GM18951 (cell line): ENCODE measurements at regions not wholly inside any gene's neighbourhood (a gene's known extent, or its start where the extent isn't known, plus 50 kb on each side); places are given as distances from the start of the nearest gene placed in this dataset.
"Not testable (repeated sequence)": the region's sequence is repeated elsewhere in the genome, so short reads cannot be mapped to it uniquely, and the experiment has no call there.

Source experiments
- POLR2A ChIP-seq: IDR thresholded peaks from 4 replicates; pipeline ENCODE4 v1.6.1; 2011; ENCODE audit warnings: mild to moderate bottlenecking; ENCODE audit not compliant: insufficient read length, insufficient read depth; ENCODE audit errors: extremely low read depth
- in situ Hi-C: fragments of 300-500 bp; cut with MboI; formaldehyde crosslinking; loops from one replicate; pipeline ENCODE4 v1.12.0; 2022; ENCODE audit warnings: low sequenced_read_pairs, mixed read lengths, inconsistent platforms; ENCODE audit not compliant: unreplicated experiment

DNA sequence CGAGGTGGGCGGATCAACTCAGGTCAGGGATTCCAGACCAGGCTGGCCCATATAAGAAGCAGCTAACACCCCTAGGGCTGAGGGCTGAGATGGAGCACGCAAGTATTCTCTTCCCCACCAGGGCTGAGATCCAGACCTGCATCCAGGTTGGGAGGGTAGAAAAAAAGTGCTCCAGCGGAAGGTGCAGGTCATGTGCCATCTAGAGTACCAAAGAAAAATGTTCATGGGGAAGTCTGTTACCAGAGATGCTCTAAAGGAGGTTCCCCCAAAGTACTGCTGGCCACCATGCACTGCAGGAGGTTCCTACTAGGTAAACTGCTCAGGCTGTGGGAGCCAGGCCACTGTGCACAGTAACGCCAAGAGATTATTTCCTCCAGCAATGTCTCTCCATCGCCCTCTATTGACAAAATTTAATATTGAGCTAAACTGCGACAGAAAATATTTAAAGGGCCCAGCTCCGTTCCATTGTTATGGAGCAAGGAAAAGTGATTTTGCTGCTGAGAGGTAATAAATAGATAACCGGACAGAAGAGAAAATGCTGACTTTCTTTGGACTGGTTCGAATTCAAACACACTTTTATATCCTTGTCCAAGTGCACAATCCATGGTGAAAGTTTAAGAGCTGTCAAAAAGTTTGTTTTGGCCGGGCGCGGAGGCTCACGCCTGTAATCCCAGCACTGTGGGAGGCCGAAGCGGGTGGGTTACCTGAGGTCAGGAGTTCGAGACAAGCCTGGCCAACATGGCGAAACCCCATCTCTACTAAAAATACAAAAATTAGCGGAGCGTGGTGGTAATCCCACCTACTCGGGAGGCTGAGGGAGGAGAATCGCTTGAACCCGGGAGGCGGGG lies 159.9 kb downstream of the OR2B2 start:
- in situ Hi-C loops: loop anchor here (25.0 kb wide), 1 partner anchor 240 kb away; no protein-coding TSS in a partner anchor

GRCh38 chr6:27748661-27749060 lies 163.5 kb downstream of the OR2B2 start:
- in situ Hi-C loops: no loop called here
- TF ChIP-seq POLR2A: no peak

More for the DNA sequence above, 159.9 kb downstream of the OR2B2 start:
- no peak for TF ChIP-seq POLR2A

DNA sequence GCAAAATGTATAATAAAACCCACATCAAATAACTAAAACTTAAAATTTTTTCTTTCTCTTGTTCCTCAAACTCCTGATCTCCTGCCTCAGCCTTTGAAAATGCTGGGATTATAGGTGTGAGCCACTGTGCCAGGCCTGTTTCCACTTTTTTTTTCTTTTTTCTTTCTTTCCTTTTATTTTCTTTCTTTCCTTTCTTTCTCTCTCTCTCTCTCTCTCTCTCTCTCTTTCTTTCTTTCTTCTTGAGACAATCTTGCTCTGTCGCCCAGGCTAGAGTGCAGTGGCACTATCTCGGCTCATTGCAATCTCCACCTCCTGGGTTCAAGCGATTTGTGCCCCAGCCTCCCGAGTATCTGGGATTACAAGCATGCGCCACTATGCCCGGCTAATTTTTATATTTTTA lies 164.6 kb downstream of the OR2B2 start:
- in situ Hi-C loops: no loop called here
- TF ChIP-seq POLR2A: no peak

DNA sequence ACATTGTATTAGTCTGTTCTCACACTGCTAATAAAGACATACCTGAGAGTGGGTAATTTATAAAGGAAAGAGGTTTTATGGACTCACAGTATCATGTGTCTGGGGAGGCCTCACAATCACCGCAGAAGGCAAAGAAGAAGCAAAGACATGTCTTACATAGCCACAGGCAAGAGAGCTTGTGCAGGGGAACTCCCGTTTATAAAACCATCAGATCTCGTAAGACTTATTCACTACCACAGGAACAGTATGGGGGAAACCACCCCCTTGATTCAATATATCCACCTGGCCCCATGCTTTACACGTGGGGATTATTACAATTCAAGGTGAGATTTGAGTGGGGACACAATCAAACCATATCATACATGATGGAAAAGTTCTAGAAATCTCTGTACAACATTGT lies 165.3 kb downstream of the OR2B2 start:
- in situ Hi-C loops: not testable (repeated sequence)

- in situ Hi-C loops: no loop called here
- no peak for TF ChIP-seq POLR2A
These were observed 168.4 kb downstream of the OR2B2 start for GRCh38 chr6:27743787-27744186.

- in situ Hi-C loops: no loop called here
These were observed 169.2 kb downstream of the OR2B2 start for GRCh38 chr6:27742833-27743573.

DNA sequence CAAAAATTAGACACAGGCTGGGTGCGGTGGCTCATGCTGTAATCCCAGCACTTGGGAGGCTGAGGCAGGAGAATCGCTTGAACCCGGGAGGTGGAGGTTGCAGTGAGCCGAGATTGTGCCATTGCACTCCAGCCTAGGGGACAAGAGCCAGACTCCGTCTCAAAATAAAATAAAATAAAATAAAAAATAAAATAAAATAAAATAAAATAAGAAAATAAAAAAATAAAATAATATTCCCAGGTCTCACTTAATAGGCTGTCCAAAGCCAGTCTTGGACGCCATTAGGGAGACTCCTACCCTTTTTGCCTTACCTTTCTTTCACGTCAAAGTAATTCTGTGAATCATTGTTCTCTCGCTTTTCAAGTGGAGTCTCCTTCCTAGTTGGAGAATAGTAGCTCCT lies 172.3 kb downstream of the OR2B2 start:
- in situ Hi-C loops: not testable (repeated sequence)

More at GRCh38 chr6:27742833-27743573, 169.2 kb downstream of the OR2B2 start:
- no peak for TF ChIP-seq POLR2A

- in situ Hi-C loops: no loop called here
- no peak for TF ChIP-seq POLR2A
These were observed 175.5 kb downstream of the OR2B2 start for GRCh38 chr6:27736686-27737085.

DNA sequence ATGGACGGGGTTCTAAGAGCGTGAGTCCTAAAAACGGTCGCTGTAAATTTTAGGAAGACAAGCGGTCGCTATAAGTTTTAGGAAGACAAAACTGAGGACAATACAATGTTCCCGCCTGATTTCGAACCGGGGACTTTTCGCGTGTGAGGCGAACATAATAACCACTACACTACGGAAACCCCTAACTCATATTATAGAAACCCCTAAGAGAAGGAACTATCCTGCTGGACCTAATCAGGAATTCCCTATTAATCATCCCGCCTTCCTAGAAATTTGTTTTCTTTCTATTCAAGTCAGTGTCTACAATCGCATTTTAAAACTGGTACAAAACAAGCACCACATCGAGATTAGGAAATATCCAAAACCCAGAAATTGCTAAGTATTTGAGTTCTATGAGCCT lies 183.8 kb downstream of the OR2B2 start:
- TF ChIP-seq POLR2A: no peak
- in situ Hi-C loops: no loop called here

GRCh38 chr6:27726619-27727023 lies 185.6 kb downstream of the OR2B2 start:
- no peak for TF ChIP-seq POLR2A
- in situ Hi-C loops: no loop called here

- in situ Hi-C loops: no loop called here
These were observed 191.3 kb downstream of the OR2B2 start for GRCh38 chr6:27720607-27721580.

GRCh38 chr6:27719039-27719438 lies 193.2 kb downstream of the OR2B2 start:
- in situ Hi-C loops: not testable (repeated sequence)

More at GRCh38 chr6:27720607-27721580, 191.3 kb downstream of the OR2B2 start:
- TF ChIP-seq POLR2A: no peak

DNA sequence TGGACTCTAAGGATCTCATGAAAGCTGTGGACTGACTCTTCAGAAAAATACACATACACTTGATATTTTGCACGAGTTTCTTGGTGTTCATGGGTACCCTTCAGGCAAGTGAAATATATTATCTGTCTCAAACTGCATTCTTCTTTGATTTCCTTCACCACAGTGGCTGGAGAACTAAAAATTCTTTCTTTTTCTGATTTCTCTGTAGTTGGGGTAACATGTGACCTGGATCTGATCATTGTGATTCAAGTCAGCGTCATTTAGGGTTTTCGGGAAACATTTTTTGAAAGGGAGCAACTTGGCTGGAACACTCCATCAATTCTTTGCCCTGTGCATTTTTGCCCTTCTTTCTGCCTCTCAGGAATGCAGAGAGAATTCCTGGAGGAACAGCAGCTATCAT lies 205.8 kb downstream of the OR2B2 start:
- TF ChIP-seq POLR2A: no peak
- in situ Hi-C loops: no loop called here

DNA sequence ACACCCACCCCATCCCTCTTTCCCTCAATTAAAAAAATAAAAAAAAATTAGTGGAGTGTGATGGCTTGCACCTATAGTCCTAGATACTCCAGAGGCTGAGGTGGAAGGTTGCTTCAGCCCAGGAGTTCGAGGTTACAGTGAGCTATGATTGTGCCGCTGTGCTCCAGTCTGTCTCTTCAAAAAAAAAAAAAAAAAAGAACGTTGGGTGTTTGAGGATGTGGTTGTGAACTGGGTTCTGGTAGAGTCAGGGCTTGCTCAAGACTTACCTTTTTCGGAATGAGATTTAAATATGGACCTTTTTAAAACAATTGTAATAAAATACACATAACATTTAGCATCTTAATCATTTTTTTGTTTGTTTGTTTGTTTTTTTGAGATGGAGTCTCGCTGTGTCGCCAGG lies 211.9 kb downstream of the OR2B2 start:
- in situ Hi-C loops: no loop called here
- no peak for TF ChIP-seq POLR2A
